Stimulated activated CD8-positive, alpha-beta memory T cell treated with anti-CD3 and anti-CD28 coated beads, Interleukin-7, amount 100 ng/mL, for 4 hours (primary cell): ENCODE measurements at regions not wholly inside any gene's neighbourhood (a gene's known extent, or its start where the extent isn't known, plus 50 kb on each side); places are given as distances from the start of the nearest gene placed in this dataset.

ENCODE experiments used
- DNase-seq, 2 donors: peaks; one replicate each; pipeline ENCODE4 v3.0.0-alpha.2; 2020; ENCODE audit warnings: low read depth in 2 of 2

- DNase-seq, result no peak
Measured at GRCh38 chr3:178257491-178257890, 278.7 kb upstream of the KCNMB2 start.

GRCh38 chr3:178258121-178258520 lies 278.1 kb upstream of the KCNMB2 start:
- no peak for DNase-seq

DNA sequence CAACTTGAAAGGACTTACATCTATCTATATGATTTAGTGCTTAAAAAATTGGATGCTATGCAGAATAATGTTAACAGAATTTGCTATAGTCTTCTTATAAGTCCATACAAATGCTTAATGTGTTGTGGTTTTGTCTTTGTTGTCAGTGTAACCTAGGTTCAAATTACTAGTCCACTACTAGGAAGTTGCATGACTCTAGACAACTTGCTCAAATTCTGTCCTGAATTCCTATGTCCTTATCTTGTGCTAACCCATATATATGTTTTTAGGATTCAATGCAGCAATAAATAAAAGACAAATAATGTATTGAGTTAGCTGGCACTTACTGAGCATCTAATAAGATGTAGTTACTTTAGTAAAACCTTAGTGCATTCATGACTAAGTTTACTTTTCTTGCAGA lies 276.5 kb upstream of the KCNMB2 start:
- DNase-seq, result no peak

DNA sequence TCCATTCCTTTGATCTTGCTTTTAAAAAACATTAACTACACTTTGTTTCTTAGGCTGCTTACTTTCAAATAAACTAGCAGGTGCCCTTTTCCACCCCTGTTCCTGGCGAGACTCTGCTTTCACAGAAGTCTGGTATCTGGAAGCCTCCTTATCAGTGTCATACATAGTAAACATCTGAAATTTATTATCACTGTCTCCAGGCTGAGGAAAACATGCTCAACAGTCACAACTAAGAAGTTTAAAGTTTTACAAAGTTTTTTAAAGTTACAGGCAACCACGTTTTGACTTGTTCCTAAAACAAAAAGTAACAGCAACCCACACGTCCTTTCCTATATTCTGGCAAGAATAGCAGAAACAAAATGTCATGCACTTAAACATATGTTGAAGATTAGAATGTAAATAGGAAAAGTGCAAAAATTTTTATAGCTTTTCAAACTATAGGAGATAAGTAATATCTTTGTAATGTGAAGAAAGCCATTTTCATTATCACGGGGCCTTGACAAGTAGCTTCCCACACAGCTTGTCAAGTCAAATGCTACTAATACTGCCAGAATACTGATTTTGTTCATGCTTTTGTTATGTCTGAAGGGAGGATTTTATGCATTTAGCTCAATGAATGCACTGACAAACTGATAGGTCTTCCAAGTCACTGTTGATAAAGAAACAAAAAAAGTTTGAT lies 275.2 kb upstream of the KCNMB2 start:
- DNase-seq, result no peak

DNA sequence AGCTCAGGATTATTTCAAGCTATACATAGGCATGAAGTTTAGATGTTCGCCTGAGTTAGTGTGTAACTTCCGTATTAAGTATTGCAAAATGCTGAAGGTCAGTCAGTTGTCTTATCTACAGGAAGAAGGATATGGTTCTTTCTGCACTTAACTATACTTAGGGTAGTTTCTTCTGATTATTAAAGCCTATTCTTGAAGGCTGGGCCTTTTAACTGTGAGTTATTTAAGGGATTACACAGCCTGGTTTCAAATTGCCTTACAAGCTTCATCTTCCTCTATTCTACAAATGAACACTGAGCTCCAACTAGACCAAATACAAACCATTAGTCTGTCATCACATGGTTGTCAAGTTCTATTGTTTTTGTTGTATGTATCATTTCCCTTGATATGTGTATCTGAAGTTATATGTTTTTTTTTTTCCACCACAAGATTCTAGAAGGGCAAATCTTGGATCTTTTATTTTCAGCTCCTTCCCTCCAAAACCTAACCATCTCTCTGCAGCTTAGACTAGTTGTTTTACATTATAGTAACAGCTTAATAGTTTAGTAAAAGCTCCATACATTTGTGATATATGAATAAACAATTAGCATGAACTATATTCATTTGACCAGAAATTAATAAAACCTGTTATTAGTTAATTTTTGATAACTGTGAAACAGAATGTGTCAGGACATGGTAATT lies 272.9 kb upstream of the KCNMB2 start:
- DNase-seq, result no peak

GRCh38 chr3:178267158-178267844 lies 268.9 kb upstream of the KCNMB2 start:
- DNase-seq, result no peak

GRCh38 chr3:178270838-178271237 lies 265.4 kb upstream of the KCNMB2 start:
- no peak for DNase-seq

DNA sequence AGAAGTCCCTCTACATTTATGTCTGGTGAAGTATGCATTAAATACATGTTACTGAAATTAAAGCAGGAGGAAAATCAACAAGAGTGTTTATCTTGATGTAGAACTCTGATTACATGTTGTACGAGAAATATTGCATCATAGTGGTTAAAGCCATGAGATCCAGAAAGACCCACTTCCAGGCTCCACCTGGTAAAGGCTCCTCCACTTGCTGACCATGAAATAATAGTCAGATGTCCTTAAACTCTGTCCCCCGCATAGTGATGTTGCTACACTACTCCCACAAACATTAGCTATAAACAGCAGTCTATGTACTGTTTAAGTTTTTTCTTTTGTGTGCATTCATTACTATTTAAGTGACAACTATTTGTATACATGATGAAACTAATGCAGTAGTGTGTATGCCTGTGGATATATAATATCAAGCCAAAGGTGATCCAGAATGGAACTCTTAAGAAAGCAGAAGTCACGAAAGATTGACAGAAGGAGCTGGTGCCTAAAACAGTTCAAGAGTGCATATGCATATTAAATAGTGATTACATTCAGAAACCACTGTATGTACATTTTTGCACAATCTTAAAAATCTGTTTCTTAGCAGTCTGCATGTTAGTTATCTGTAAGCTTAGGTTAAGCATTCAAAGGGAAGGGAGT lies 264.4 kb upstream of the KCNMB2 start:
- DNase-seq, result no peak

DNA sequence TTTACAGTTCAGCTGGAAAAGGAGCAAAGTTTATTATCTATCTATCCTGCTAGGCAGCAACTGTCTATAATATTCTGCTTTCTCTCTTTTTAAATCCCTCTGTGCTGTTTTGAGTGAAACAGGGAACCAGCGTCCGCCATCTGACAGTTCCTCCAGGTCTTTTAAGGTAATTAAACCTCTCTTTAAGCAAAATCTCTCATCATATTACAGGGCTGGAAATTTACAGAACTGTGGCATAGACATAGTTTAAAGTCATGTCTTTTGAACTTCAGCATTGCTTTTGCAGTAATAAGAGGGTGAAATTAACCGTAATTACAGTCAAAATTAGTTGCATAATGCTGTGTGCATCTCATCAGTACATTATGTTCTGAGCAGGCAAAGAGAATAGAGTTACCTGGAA lies 263.4 kb upstream of the KCNMB2 start:
- DNase-seq, result no peak

GRCh38 chr3:178274711-178275110 lies 261.5 kb upstream of the KCNMB2 start:
- no peak for DNase-seq

DNA sequence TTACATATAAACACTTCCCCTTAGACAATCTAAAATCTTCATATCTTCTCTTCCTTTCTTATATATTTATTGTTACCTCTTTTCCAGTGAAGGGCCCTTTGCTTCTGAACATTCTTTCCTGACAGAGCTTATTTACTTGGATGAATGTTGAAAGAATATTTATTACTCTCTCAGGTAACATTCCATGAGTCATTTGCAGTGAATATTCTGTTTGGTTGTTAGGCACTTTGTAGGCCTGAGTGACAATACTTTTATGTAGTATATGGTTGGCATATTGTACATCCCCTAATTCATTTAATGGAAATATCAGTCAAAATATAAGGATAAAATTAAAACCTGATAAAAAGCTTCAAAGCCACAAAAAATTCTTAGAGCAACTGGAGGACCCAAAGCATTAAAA lies 260.9 kb upstream of the KCNMB2 start:
- DNase-seq, result no peak

GRCh38 chr3:178275793-178276192 lies 260.4 kb upstream of the KCNMB2 start:
- DNase-seq, result no peak

DNA sequence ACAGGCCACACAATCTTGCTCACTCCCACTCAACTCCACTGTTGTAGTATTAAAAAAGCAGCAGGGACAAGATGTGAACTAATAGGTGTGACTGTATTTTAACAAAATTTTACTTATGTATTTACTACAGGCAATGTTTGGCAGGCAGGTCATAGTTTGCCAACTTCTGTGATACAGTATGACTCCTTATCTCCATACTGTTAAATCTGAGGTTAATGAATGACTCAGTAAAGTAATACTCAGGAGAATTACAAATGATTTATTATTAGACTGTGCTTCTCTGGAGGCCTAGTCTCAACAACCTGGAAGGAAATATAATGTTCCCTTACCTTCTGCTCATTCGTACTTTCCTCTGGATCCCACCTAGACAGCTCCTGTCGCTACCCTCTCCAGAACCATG lies 258.6 kb upstream of the KCNMB2 start:
- DNase-seq, result no peak

DNA sequence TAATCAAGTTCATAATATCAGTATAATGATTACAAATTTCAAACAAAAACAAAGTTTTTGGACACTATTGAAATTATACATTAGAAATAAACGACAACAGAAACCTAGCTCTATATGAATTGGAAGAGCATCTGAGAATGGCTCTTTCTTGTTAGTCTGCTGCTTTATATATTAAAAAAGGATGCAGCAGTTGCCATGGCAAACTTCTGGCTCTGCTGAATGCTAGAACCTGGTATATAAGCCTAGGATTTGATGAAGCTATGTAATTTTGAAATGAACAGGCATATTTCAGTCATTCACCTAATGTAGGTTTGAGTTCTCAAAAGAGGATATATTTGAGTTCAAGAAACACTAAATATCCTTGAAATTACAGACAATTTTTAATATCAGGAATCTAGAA lies 252.7 kb upstream of the KCNMB2 start:
- DNase-seq, result no peak

GRCh38 chr3:178284181-178284580 lies 252.1 kb upstream of the KCNMB2 start:
- DNase-seq, result no peak

GRCh38 chr3:178288074-178288473 lies 248.2 kb upstream of the KCNMB2 start:
- DNase-seq, result no peak

DNA sequence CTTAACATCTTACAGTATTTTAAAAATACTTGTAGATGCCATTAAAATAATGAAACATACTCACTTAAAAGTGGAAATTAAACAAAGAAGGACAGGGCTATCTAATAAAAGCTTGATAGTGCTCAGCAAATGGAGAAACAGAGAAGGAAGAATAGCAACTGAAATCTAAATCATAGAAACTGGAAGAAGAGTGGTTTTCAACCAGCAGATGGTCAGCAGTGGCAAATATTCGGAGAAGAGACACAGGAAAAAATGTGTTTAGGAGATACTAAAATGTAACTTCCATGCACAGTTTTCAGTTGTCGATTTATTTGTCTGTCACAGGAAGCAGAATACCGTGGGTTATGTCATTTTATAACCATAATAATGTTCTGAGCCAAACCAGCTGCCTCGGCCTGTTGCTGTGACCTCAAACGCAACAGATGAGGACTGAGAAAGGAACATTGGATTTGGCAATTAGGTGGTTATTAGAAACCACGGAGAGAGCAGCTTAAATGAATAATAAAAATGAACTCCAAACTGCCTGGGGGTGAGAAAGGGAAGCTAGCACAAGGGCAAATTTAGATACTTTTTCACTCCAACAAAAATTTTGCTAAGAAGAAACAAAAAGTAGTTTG lies 246.6 kb upstream of the KCNMB2 start:
- DNase-seq, result no peak

DNA sequence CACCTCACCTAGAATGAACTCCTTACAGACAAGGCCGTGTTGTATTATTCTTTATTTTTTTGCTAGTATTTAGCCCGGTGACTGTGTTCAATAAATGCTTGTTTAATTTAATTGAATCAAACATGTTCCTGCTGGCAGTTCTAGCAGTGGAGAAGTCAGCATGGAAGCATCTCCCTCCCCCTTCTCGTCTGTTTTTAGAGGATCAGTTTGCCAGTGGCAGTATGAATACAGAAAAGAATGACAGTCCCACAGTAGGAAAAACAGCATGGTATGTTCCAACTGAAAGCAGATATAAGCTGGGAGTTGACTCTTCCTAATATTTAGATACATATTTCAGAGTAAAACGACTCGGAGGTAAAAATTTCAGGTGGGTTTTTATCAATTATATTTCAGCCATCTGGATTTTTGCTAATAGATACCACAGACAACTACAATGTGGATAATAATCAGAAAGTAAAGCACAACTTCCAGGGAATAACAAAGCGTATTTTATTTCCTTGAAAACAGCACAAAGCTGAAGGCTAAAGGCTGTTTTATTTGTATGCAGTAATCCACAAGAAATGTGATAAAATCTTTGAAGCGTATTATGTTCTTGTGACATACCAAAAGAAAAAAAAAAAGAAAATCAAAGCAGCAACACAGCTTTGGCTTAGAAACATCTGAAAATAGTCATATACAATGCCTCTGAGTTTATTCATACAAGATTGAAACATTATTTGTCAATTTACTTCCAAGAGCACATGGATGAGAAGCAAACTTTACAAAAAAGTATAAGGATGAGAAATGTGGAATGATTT lies 244.5 kb upstream of the KCNMB2 start:
- DNase-seq, result no peak

DNA sequence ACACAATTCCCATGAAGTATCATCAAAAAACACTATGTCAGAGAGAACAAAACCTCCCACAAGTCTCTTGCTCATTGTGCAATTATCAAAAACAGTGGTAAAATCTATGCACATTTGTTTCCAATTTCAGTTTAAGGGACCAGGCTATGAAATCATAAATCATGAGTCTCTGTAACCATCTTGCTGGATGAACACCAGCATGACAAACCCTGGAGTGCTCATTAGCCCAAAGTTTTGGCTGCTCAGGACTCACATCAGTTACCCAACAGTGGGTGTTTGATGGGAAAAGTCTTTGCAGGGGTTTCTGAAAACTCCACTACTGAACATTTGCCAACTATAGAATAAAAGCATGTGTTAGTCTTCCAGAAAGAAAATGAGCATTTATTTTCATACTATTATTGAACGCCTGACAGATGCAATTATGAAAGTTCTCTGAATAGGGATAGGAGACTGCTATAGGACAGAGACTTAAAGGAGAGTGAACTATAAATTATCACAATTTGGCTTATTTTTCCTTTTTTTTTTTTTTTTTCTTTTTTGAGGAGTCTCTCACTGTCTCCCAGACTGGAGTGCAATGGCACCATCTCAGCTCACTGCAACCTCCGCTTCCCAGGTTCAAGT lies 240.8 kb upstream of the KCNMB2 start:
- DNase-seq, result no peak

DNA sequence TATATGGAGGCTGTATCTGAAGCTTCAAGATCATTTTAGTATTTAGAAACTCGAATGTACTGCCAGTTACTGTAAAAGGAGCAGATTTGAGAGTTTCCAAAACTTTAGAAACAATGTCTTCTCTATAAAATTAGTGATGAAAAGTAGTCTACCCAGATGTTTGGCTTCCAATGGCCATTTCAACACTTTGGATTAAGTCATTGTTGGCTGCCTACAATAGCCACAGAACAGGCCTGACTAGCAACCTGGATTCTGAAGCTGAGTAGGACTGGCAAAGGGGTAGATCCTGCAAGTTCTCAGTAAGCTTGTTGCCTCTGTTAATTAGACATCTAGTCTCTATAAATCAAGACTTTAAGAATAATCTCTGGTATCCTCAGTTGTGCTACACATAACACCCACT lies 239.0 kb upstream of the KCNMB2 start:
- DNase-seq, result no peak

DNA sequence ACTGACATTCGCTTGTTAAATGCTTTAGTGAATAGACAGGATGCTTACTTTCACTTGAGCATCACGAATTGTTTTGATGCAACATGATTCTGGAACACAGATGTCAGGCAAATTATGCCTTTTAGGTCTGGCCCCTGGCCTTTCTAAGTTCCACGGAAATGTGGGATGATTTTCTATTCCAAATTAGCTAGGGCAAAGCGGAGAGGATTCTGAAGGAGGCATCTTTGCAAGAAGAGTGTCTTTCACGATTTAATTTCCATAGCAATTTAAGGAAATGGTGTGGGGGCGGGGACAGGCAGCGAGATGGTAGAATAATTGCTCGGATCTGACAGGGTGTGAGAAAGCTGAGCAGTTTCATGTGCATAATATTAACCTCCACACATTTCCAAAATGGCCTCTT lies 238.5 kb upstream of the KCNMB2 start:
- DNase-seq, result no peak
